ENCODE measurements at regions not wholly inside any gene's neighbourhood (a gene's known extent, or its start where the extent isn't known, plus 50 kb on each side); places are given as distances from the start of the nearest gene placed in this dataset.

DNA sequence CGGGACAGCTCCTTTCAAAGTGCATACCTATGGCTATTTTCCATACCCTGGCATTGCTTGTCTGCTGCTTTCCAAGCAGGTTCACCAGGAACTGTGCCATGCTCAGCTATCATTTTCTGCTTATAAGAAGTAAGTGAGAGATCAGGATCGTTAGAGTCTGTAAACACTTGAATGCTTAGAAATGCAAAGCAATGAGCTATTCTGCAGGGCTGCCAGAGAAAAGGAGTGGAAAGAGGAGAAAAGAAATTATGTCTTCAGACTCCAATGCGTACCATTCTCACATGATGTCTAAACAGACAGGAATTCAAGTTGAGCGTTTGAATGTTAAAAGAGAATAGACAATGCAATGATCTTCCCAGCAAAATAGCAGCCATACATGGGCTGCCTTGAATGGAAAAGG, 245.5 kb upstream of the SLC7A11 start:
- Histone ChIP-seq H3K27ac (no peak overlapping the region), H3K9me3 (peaks cover 0 to 5% (median 0%) of the 10 kb centered on the region in 4 donors), H3K4me1 (no peaks in the 10 kb centered on the region), H3K27me3 (no peaks in the 10 kb centered on the region), H3K4me3 (no peak overlapping the region), H3K36me3 (no peaks in the 10 kb centered on the region)
- WGBS, 2 donors, result 31 to 47% methylated on average over 4 of the region's 4 CpGs
- DNase-seq (ENCODE audit: low spot score in 2 of 2), result no peak
- TF ChIP-seq EP300 (IDR thresholded peaks at IDR 0.05), result no peak
- TF ChIP-seq POLR2A (IDR thresholded peaks at IDR 0.05), result no peak
- no peak for TF ChIP-seq CTCF (IDR thresholded peaks at IDR 0.05)

- H3K27me3 ChIP-seq, result no peaks in the 10 kb centered on the region
- H3K36me3 ChIP-seq, result no peaks in the 10 kb centered on the region
- TF ChIP-seq POLR2A (IDR thresholded peaks at IDR 0.05), result no peak
- TF ChIP-seq CTCF (IDR thresholded peaks at IDR 0.05), result no peak
- TF ChIP-seq EP300 (IDR thresholded peaks at IDR 0.05), result no peak
- 23 to 72% methylated on average over 2 of the region's 2 CpGs for WGBS, 2 donors
- peaks cover 0 to 5% (median 0%) of the 10 kb centered on the region in 4 donors for H3K9me3 ChIP-seq
- DNase-seq (ENCODE audit: low spot score in 2 of 2), result no peak
- no peaks in the 10 kb centered on the region for H3K4me1 ChIP-seq
- no peak overlapping the region for H3K27ac ChIP-seq
- H3K4me3 ChIP-seq, result no peak overlapping the region
Observed at GRCh38 chr4:138487230-138487629, 245.1 kb upstream of the SLC7A11 start.

- WGBS, 2 donors, result 90 to 93% methylated on average over 3 of the region's 3 CpGs
- no peak overlapping the region for H3K4me3 ChIP-seq
- H3K4me1 ChIP-seq, result no peaks in the 10 kb centered on the region
- no peak overlapping the region for H3K27ac ChIP-seq
- no peak for DNase-seq (ENCODE audit: low spot score in 2 of 2)
- no peaks in the 10 kb centered on the region for H3K9me3 ChIP-seq
- no peaks in the 10 kb centered on the region for H3K36me3 ChIP-seq
- H3K27me3 ChIP-seq, result no peaks in the 10 kb centered on the region
- no peak for TF ChIP-seq POLR2A (IDR thresholded peaks at IDR 0.05)
- no peak for TF ChIP-seq EP300 (IDR thresholded peaks at IDR 0.05)
- no peak for TF ChIP-seq CTCF (IDR thresholded peaks at IDR 0.05)
Observed at GRCh38 chr4:138485498-138485897, 243.3 kb upstream of the SLC7A11 start.

DNA sequence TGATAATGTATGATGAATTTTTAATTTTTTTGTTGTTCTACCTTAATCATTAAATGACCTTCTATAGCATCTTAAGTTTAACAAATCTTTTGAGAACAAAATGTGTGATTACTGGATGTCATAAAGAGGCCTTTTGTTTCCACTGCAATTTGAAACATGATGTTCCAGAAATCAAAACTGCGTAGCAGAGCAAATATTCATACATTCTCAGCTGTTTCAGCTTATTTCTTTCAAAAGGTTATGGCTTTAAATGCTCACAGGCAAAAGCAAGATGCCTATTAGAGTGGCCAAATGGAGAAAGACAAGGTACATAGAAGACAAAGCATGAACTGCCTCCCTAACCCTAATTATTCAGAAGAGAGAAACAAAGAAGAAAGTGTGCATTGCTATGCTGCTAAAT, 233.0 kb upstream of the SLC7A11 start:
- TF ChIP-seq EP300 (IDR thresholded peaks at IDR 0.05) (no peak), CTCF (IDR thresholded peaks at IDR 0.05) (no peak), POLR2A (IDR thresholded peaks at IDR 0.05) (no peak)
- WGBS, 2 donors, result 43 to 48% methylated on average over 1 of the region's 1 CpG
- Histone ChIP-seq H3K27me3 (no peaks in the 10 kb centered on the region), H3K4me1 (no peaks in the 10 kb centered on the region), H3K27ac (no peak overlapping the region), H3K4me3 (no peak overlapping the region), H3K9me3 (peaks cover 0 to 3% (median 0%) of the 10 kb centered on the region in 4 donors), H3K36me3 (no peaks in the 10 kb centered on the region)
- no peak for DNase-seq (ENCODE audit: low spot score in 2 of 2)

GRCh38 chr4:138473339-138473738, 231.2 kb upstream of the SLC7A11 start:
- H3K27ac ChIP-seq, result no peak overlapping the region
- DNase-seq (ENCODE audit: low spot score in 2 of 2), result no peak
- no peak overlapping the region for H3K4me3 ChIP-seq
- peaks cover 0 to 3% (median 0%) of the 10 kb centered on the region in 4 donors for H3K9me3 ChIP-seq
- H3K27me3 ChIP-seq, result no peaks in the 10 kb centered on the region
- no peak for TF ChIP-seq CTCF (IDR thresholded peaks at IDR 0.05)
- TF ChIP-seq EP300 (IDR thresholded peaks at IDR 0.05), result no peak
- TF ChIP-seq POLR2A (IDR thresholded peaks at IDR 0.05), result no peak
- WGBS, 2 donors, result 95 to 97% methylated on average over 4 of the region's 4 CpGs
- no peaks in the 10 kb centered on the region for H3K4me1 ChIP-seq
- H3K36me3 ChIP-seq, result no peaks in the 10 kb centered on the region
